HEK293 (cell line): ENCODE measurements at regions not wholly inside any gene's neighbourhood (a gene's known extent, or its start where the extent isn't known, plus 50 kb on each side); places are given as distances from the start of the nearest gene placed in this dataset.
"Not testable (repeated sequence)": the region's sequence is repeated elsewhere in the genome, so short reads cannot be mapped to it uniquely, and the experiment has no call there.

ENCODE experiments used
- CTCF ChIA-PET: fragments of 350-600 bp; formaldehyde crosslinking; extraction: SDS; loops from one replicate; lab custom pipeline; 2021; ENCODE audit warnings: antibody characterized with exemption; lab: Yijun Ruan, JAX
- POLR2A ChIA-PET: fragments of 300-600 bp; formaldehyde crosslinking; extraction: SDS; loops from one replicate; lab custom pipeline; 2020; ENCODE audit warnings: antibody characterized with exemption, inconsistent platforms; lab: Yijun Ruan, JAX
- H3K27ac ChIP-seq: fragments of 200-500 bp; sonication (Bioruptor generic); 2 replicates; pipeline ENCODE4 v1.5.1; 2014; ENCODE audit warnings: low read depth, low read length, control low read depth, inconsistent platforms; ENCODE audit errors: extremely low read depth
- H3K36me3 ChIP-seq, 2 experiments: fragments of 200-500 bp in 1 of 2; sonication (Bioruptor generic) in 1 of 2; 1 replicate in 1 of 2; 2 replicates in 1 of 2; pipeline ENCODE4 v1.5.1; 2014 to 2017; ENCODE audit warnings: inconsistent platforms in 2 of 2, low read length in 2 of 2; ENCODE audit not compliant: control insufficient read depth in 2 of 2, insufficient read depth in 1 of 2
- H3K4me1 ChIP-seq: fragments of 200-500 bp; sonication (Bioruptor generic); 2 replicates; pipeline ENCODE4 v1.5.1; 2014; ENCODE audit warnings: mild to moderate bottlenecking, low read length, inconsistent platforms; ENCODE audit not compliant: control insufficient read depth, insufficient read depth
- H3K4me3 ChIP-seq: 2 replicates; pipeline ENCODE4 v1.5.1; 2011; ENCODE audit warnings: low read depth, mild to moderate bottlenecking, control low read depth, low read length, moderate library complexity
- H3K9me3 ChIP-seq: fragments of 200-500 bp; sonication (Bioruptor generic); 2 replicates; pipeline ENCODE4 v1.5.1; 2014; ENCODE audit warnings: low read depth, low read length, inconsistent platforms; ENCODE audit not compliant: control insufficient read depth, insufficient read depth
- EGR2 ChIP-seq: fragments of 450-650 bp; formaldehyde crosslinking; IDR thresholded peaks from 2 replicates; pipeline ENCODE4 v1.5.1; 2016; ENCODE audit warnings: low read depth, missing biosample characterization, missing genetic modification characterization
- KLF7 ChIP-seq: fragments of 450-650 bp; formaldehyde crosslinking; IDR thresholded peaks from 2 replicates; pipeline ENCODE4 v1.5.1; 2016; ENCODE audit warnings: missing biosample characterization, missing genetic modification characterization, borderline replicate concordance
- ZBTB17 ChIP-seq: fragments of 450-650 bp; formaldehyde crosslinking; IDR thresholded peaks from 2 replicates; pipeline ENCODE4 v1.5.1; 2016; ENCODE audit warnings: missing biosample characterization, missing genetic modification characterization
- ZFHX2 ChIP-seq: fragments of 450-650 bp; formaldehyde crosslinking; conservative IDR thresholded peaks from 2 replicates; pipeline ENCODE4 v1.5.1; 2016; ENCODE audit warnings: missing biosample characterization, missing genetic modification characterization
- ZIC2 ChIP-seq: fragments of 450-650 bp; formaldehyde crosslinking; IDR thresholded peaks from 2 replicates; pipeline ENCODE4 v1.5.1; 2016; ENCODE audit warnings: missing biosample characterization, missing genetic modification characterization
- ZNF155 ChIP-seq: fragments of 450-650 bp; formaldehyde crosslinking; IDR thresholded peaks from 2 replicates; pipeline ENCODE4 v1.5.1; 2016; ENCODE audit warnings: missing biosample characterization, missing genetic modification characterization
- ZNF157 ChIP-seq: fragments of 450-650 bp; formaldehyde crosslinking; IDR thresholded peaks from 2 replicates; pipeline ENCODE4 v1.5.1; 2016; ENCODE audit warnings: missing biosample characterization, missing genetic modification characterization
- ZNF175 ChIP-seq: fragments of 450-650 bp; formaldehyde crosslinking; IDR thresholded peaks from 2 replicates; pipeline ENCODE4 v1.5.1; 2016; ENCODE audit warnings: missing biosample characterization, missing genetic modification characterization
- ZNF202 ChIP-seq: fragments of 450-650 bp; formaldehyde crosslinking; IDR thresholded peaks from 2 replicates; pipeline ENCODE4 v1.5.1; 2016; ENCODE audit warnings: missing biosample characterization, missing genetic modification characterization, borderline replicate concordance
- ZNF335 ChIP-seq: fragments of 450-650 bp; formaldehyde crosslinking; conservative IDR thresholded peaks from 2 replicates; pipeline ENCODE4 v1.5.1; 2016; ENCODE audit warnings: missing biosample characterization, missing genetic modification characterization
- ZNF354C ChIP-seq: fragments of 450-650 bp; formaldehyde crosslinking; IDR thresholded peaks from 2 replicates; pipeline ENCODE4 v1.5.1; 2016; ENCODE audit warnings: missing biosample characterization, missing genetic modification characterization, low read depth, borderline replicate concordance
- ZNF366 ChIP-seq: fragments of 450-650 bp; formaldehyde crosslinking; conservative IDR thresholded peaks from 2 replicates; pipeline ENCODE4 v1.5.1; 2016; ENCODE audit warnings: missing biosample characterization, missing genetic modification characterization
- ZNF521 ChIP-seq: fragments of 450-650 bp; formaldehyde crosslinking; IDR thresholded peaks from 2 replicates; pipeline ENCODE4 v1.5.1; 2017; ENCODE audit warnings: missing biosample characterization, mild to moderate bottlenecking, missing genetic modification characterization
- ZNF600 ChIP-seq: fragments of 450-650 bp; formaldehyde crosslinking; IDR thresholded peaks from 2 replicates; pipeline ENCODE4 v1.5.1; 2016; ENCODE audit warnings: missing biosample characterization, missing genetic modification characterization
- ZNF837 ChIP-seq: fragments of 450-650 bp; formaldehyde crosslinking; IDR thresholded peaks from 2 replicates; pipeline ENCODE4 v1.5.1; 2016; ENCODE audit warnings: missing biosample characterization, missing genetic modification characterization
- ZSCAN23 ChIP-seq: fragments of 450-650 bp; formaldehyde crosslinking; IDR thresholded peaks from 2 replicates; pipeline ENCODE4 v1.5.1; 2016; ENCODE audit warnings: missing biosample characterization, missing genetic modification characterization
- TF ChIP-seq, protein P1 (sequence below): fragments of 450-650 bp; formaldehyde crosslinking; optimal IDR thresholded peaks from 2 replicates; pipeline ENCODE3; 2016; ENCODE audit warnings: missing biosample characterization, mild to moderate bottlenecking, missing genetic modification characterization

DNA sequence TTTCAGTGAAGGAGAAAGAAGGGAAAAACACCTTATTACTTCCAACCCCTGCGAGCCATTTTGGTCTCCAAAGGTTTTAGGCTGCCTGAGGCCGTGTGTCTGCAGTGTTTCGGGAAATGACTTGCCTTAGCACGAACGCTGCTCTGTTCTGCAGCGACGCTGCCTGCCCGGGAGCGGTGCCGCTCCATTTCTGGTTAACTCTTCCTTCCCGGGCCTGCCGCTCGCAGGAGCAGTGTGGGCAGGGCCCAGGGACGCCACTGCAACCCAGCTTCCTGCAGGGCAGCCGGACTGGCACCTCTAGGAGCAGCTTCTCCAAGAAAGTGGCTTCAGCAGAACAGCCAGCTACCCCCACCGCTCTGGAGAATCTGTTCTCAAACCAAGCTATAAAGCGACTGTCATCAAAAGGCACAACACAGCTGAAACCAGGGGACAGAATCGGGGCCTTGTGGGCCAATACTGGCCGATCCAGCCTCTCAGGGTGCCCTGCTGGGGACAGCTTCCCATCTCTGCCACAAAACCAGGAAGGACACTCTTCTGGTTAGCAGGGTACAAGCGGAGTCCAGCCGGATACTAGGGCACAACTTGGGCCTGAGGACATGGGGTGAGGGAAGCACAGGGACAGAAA, 72.2 kb downstream of the KCTD15 start:
- no peaks in the 10 kb centered on the region for H3K9me3 ChIP-seq
- CTCF ChIA-PET: interaction anchor here (0.6 to 1.8 kb wide), 8 partner anchors 14 to 228 kb away, joined by 3 to 8 read pairs (median 4); no protein-coding TSS in a partner anchor

DNA sequence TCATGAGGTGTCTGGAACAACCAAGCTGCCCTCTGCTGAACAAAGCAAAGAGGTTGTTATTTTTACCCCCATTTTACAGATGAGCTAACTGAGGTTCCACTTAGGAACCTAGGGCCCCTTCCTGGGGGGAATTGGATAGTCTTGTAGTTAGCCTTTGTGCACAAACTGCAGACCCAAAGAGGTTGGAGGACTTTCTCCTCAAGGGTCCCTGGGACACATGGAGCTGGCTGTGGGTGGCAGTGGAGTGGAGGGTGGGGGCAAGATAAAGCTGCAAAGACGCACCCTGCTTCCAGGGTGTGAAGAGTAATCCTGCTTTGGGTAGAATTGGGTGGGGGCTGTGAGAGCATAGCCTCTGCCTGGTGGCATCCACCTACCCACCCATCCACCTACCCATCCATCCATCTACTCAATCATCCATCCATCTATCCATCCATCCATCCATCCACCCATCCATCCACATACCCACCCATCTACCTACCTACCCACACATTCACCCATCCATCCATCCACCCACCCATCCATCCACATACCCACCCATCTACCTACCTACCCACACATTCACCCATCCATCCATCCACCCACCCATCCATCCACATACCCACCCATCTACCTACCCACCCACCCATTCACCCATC, 73.7 kb downstream of the KCTD15 start:
- H3K36me3 ChIP-seq, H3K4me1 ChIP-seq, H3K4me3 ChIP-seq, H3K27ac ChIP-seq, H3K9me3 ChIP-seq: not testable (repeated sequence)
- CTCF ChIA-PET: interaction anchor here (1.8 kb wide), 1 partner anchor 92 kb away, joined by 5 read pairs; no protein-coding TSS in a partner anchor
- POLR2A ChIA-PET: interaction anchor here (0.7 kb wide), 1 partner anchor 12 kb away, joined by 3 read pairs; no protein-coding TSS in a partner anchor
- TF ChIP-seq ZFHX2 (tag by site-specific recombination): peak; percentile 76
- peak; percentile 84 for TF ChIP-seq EGR2 (tag by site-specific recombination)

More for the DNA sequence above, 72.2 kb downstream of the KCTD15 start:
- no peak overlapping the region for H3K27ac ChIP-seq
- H3K4me1 ChIP-seq: peaks cover 6% of the 10 kb centered on the region; the same call in 1 of the 2 replicates
- POLR2A ChIA-PET: no interaction called here
- TF ChIP-seq, protein P1, sequence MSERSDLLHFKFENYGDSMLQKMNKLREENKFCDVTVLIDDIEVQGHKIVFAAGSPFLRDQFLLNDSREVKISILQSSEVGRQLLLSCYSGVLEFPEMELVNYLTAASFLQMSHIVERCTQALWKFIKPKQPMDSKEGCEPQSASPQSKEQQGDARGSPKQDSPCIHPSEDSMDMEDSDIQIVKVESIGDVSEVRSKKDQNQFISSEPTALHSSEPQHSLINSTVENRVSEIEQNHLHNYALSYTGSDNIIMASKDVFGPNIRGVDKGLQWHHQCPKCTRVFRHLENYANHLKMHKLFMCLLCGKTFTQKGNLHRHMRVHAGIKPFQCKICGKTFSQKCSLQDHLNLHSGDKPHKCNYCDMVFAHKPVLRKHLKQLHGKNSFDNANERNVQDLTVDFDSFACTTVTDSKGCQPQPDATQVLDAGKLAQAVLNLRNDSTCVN (tag by site-specific recombination): no peak
- TF ChIP-seq ZNF600 (peak; percentile 30; the same call in 1 of the 2 replicates), KLF7 (tag by site-specific recombination) (no peak), ZNF175 (no peak), ZNF354C (tag by site-specific recombination) (no peak)
- TF ChIP-seq, all 188 proteins: peak for 1
- H3K36me3 ChIP-seq: no peaks in the 10 kb centered on the region; a peak in 1 of 3 replicates
- H3K4me3 ChIP-seq: no peak overlapping the region

DNA sequence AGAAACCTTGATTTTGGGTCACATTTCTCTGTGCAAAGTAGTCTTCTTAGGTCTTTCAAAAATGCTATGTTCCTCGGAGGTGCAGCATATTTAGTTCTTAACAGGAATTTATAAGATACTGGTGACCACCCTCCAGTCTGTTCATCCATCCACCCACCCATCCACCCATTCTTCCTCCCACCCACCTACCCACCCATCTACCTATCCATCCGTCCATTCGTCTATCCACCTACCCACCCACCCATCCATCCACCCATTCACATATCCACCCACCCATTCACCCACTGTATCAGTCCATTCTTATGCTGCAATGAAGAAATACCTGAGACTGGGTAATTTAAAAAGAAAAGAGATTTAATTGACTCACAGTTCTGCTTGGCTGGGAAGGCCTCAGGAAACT, 74.9 kb downstream of the KCTD15 start:
- POLR2A ChIA-PET: no interaction called here
- CTCF ChIA-PET: no interaction called here
- Histone ChIP-seq H3K4me1 (peaks cover 6% of the 10 kb centered on the region; the same call in 1 of the 2 replicates), H3K27ac (no peak overlapping the region), H3K4me3 (no peak overlapping the region), H3K36me3 (no peaks in the 10 kb centered on the region), H3K9me3 (no peaks in the 10 kb centered on the region)
- TF ChIP-seq ZSCAN23: no peak
- TF ChIP-seq ZFHX2 (tag by site-specific recombination): peak; percentile 62
- TF ChIP-seq EGR2 (tag by site-specific recombination): peak; percentile 86

DNA sequence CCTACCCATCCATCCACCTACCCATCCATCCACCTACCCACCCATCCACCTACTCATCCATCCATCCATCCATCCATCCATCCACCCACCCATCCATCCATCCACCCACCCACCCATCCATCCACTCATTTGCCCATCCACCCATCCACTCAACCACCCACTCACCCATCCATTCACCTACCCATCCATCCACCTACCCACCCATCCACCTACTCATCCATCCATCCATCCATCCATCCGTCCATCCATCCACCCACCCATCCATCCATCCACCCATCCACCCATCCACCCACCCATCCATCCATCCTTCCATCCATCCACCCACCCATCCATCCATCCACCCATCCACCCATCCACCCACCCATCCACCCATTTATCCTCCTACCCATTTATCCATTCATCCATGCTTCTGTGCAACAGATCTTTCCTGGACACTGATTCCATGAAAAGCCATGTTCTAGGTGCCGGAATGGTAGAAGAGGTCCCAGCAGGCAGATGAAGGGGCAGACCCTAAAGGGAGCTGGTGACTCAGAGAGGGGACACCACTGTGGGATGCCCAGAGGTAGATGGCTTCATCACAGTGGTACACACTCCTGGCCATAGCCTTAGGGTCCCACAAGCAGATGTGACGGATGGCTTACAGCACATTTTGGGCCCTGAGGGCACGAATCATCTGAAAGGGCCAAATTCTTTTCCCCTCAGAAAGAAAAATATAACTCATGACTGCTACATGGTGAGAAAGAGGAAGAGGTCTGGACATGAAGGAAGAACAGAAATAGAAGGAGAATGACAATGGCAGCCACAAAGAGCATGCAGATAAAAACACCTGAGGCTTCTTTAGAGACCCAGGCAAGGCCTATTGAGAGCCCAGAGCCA, 76.0 kb downstream of the KCTD15 start:
- Histone ChIP-seq H3K36me3 (no peaks in the 10 kb centered on the region), H3K4me1 (peaks cover 5% of the 10 kb centered on the region; the same call in 1 of the 2 replicates), H3K4me3 (no peak overlapping the region), H3K9me3 (no peaks in the 10 kb centered on the region), H3K27ac (no peak overlapping the region)
- TF ChIP-seq ZNF157 (no peak), ZNF837 (tag by site-specific recombination) (no peak), ZNF366 (tag by site-specific recombination) (peak; percentile 90), EGR2 (tag by site-specific recombination) (peak; percentile 100), ZNF202 (no peak), ZFHX2 (tag by site-specific recombination) (peak; percentile 99), ZIC2 (tag by site-specific recombination) (0 out of 2 replicates have a peak, but pooled peaks have one; percentile 18), ZBTB17 (tag by site-specific recombination) (peak; percentile 32; the same call in 1 of the 2 replicates), ZNF155 (tag by site-specific recombination) (no peak), ZNF335 (0 out of 2 replicates have a peak, but pooled peaks have one; percentile 16), ZNF521 (tag by site-specific recombination) (no peak)
- ChIA-PET POLR2A (no interaction called here), CTCF (interaction anchor here (0.5 to 2.1 kb wide), 2 partner anchors 126 to 148 kb away, joined by 4 to 6 read pairs; no protein-coding TSS in a partner anchor)
